DMS 273 (cell line): ENCODE measurements at regions not wholly inside any gene's neighbourhood (a gene's known extent, or its start where the extent isn't known, plus 50 kb on each side); places are given as distances from the start of the nearest gene placed in this dataset.
"Not testable (repeated sequence)": the region's sequence is repeated elsewhere in the genome, so short reads cannot be mapped to it uniquely, and the experiment has no call there.

ENCODE experiments used
- DNase-seq: peaks from one replicate; lab custom pipeline; 2025; ENCODE audit not compliant: unreplicated experiment; lab: John Stamatoyannopoulos, UW

DNA sequence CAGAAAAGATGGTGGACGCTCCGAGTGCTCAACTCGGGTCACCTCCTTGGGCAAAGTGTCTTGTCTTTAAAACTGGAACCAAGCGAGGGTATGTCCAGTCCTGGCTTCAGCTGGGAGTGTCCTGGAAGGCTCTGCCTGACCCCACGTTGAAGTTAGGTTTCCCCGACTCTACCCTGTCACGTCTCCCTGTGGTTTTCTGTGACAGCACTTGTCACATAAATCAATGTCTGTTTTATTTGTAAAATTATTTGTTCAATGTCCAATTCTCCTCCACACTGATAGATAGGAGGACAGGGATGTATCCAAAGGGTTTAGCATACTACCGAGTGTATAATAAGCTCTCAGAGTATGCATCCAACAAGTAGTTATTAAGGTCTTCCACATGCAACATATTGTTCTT lies 197.7 kb upstream of the IRF2BP2 start:
- not testable (repeated sequence) for DNase-seq

DNA sequence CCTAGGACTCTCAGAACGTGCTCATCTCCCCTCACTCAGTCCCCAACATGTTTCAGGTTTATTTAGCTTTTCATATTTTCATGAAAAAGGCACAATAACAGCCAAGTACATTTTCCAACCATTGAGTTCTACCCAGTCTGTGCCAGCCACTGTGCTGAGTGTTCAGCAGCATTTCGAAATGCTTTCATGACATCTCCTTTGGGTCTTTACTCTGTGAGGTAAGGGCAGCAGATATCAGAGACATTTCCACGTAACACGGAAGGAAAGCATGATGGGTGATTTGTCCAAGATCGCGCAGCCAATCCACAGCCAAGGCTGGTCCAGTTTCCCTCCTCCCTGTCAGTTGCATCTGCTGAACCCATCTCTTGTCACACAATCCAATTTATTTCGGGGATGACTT lies 192.6 kb upstream of the IRF2BP2 start:
- not testable (repeated sequence) for DNase-seq

- not testable (repeated sequence) for DNase-seq
Observed at GRCh38 chr1:234801636-234802035, 191.7 kb upstream of the IRF2BP2 start.

- DNase-seq = not testable (repeated sequence)
Observed at GRCh38 chr1:234801147-234801546, 191.2 kb upstream of the IRF2BP2 start.

DNA sequence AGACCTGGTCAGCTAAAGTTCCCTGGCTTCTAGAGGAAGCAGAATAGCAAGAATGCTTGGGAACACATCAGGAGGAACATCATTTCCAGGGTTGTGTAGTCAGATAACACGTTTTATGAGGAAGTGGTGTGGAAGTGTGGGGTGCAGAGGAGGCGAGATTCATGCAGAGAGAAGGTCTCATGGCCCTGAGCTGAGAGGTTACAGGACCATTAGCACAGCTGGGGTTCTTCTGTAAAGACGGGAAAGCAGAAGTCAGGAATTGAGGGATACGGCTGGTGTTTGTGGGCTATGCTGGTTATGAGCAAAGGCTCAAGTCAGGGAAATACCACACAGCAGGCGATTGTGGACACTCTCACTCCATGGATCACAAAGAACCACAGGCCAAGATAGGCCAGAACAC lies 190.6 kb upstream of the IRF2BP2 start:
- DNase-seq = not testable (repeated sequence)

DNA sequence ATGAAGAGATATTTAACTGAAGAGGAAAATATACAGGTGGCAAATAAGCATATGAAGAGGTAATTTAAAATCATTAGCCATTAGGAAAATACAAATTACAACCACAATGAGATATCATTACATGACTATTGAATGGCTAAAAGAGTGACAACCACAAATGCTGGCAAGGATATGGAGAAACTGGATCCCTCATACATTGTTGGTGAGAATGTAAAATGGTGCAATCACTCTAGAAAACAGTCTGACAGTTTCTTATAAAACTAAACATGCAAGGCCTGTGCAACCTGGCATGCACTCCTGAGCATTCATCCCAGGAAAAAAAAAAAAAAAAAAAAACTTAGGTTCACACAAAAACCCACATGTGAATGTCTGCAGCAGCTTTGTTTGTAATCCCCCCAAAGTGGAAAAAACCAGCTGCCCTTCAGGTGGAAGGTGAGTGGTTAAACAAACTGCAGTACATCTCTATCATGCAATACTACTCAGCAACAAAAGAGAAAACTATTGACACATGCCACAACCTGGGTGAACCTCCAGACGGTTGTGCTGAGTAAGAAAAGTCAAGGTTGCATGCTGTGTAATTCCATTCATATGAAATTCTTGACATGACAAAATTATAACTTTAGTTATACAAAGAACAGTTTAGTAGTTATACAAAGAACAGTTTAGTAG lies 189.2 kb upstream of the IRF2BP2 start:
- DNase-seq = not testable (repeated sequence)

DNA sequence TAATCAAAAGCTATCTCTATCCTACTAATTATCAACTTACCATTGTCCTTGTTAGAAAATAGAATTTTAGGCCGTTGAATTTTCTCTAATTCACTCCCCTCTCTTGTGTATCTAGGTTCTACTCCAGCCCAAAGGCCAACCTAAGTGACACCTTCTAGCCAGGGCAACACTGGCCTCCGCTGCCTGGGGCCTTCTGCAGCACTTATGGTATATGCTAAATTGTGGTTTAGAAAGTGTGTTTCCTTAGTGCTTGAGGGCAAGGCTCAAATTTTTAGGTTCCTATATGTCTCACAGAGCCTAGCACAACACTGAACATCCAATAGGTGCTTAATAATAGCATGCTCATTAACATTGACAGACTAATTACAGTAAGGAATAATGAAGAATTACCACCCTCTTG lies 187.2 kb upstream of the IRF2BP2 start:
- DNase-seq = not testable (repeated sequence)

GRCh38 chr1:234796438-234796792 lies 186.4 kb upstream of the IRF2BP2 start:
- DNase-seq = not testable (repeated sequence)

DNA sequence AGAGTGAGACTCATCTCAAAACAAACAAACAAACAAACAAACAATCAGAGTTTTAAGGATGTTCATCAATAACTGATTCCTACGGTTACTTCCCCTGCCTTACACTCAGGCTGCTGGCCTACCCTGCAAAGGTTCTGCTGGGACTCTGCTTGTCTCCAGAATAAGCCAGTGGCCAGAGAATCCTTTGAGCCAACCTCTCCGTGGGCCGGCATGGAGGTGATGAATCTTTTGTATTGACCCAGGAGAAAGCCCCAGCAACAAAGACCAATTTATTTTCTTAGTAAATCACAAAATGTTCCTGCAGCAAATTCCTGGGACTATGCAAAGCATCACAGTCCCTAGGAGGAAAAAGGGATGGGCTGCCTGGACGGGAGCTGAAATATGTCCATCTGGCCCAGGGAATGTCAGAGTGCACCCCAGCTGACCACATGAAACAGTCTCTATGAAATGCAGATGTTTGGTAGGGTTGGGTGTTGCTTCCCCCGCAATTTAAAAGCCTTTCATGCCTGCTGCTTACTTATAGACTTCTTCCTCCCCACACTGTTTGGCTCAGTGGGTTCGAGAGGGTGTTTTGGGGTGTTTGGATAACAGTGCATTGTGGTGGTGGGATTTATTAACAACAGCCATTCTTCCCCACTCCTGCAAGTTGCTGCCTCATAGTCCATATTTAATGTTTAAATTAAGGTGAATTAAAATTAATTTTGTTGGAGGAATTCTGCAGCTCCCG lies 185.9 kb upstream of the IRF2BP2 start:
- DNase-seq = not testable (repeated sequence)

DNA sequence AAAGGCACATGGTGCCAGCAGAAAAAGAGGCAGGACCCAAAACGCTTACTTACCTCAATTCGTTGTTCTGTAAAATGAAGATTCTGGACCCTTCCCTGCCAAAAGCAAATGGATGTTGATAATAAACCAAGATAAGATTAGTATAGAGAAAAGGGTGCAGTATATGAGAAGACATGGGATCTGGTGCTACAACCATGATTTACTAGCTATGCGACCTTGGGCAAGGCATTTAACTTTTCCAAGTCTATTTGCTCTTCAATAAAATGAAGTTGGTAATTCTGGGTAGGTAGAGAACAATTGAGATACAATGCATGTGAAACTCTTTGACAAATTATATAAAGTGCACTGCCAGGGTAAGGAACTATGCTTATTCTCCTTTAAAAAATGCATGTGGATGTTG lies 185.0 kb upstream of the IRF2BP2 start:
- not testable (repeated sequence) for DNase-seq

DNA sequence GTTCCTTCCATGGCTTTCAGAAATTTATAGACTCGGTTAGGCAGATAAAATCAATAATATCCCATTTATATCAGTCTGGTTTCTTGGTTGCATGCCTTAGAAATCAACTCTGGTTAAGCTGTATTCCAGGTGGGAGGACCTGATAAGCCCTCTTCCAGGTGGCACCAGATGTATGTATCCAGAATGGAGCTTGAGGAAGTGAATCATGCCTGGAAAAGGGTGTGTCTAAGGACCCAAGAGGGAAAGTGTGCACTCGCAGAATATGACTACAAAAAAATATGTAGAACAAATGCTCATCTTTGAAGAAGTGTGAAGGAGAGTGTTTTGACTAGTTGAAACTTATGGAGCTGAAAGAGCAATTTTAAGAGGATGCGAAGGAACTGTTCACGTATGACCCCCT lies 184.5 kb upstream of the IRF2BP2 start:
- DNase-seq = not testable (repeated sequence)

GRCh38 chr1:234793924-234794323 lies 183.9 kb upstream of the IRF2BP2 start:
- not testable (repeated sequence) for DNase-seq

GRCh38 chr1:234792221-234792864 lies 182.4 kb upstream of the IRF2BP2 start:
- not testable (repeated sequence) for DNase-seq

- not testable (repeated sequence) for DNase-seq
Observed at GRCh38 chr1:234791615-234792014, 181.6 kb upstream of the IRF2BP2 start.

GRCh38 chr1:234790333-234790732 lies 180.4 kb upstream of the IRF2BP2 start:
- not testable (repeated sequence) for DNase-seq

GRCh38 chr1:234787011-234787584 lies 177.1 kb upstream of the IRF2BP2 start:
- not testable (repeated sequence) for DNase-seq

- DNase-seq = not testable (repeated sequence)
Observed at GRCh38 chr1:234785922-234786321, 175.9 kb upstream of the IRF2BP2 start.

DNA sequence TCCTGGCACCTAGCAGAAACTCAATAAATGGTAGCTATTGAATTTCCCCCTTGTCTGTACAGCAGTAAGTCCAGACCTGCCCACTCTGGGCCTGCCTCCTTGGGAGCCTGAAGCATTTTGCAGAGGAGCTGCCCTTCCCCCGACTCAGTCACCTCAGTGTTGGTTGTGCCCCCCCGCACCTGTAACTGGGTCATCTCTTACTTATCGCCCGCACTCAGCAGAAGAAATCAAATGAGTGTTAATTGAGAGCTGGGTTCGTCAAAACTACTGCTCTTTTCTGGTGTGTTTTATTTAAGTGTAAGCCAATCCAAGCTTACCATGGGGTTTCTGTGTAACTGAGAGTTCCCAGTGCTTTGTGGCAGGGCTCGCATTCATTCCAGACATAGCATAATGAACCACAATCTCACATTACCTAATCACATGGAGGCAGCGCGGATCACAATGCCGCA lies 175.5 kb upstream of the IRF2BP2 start:
- DNase-seq = not testable (repeated sequence)

GRCh38 chr1:234784108-234784507 lies 174.1 kb upstream of the IRF2BP2 start:
- DNase-seq = not testable (repeated sequence)

- no peak for DNase-seq
Observed at GRCh38 chr1:234782791-234783190, 172.8 kb upstream of the IRF2BP2 start.

- DNase-seq = no peak
Observed at GRCh38 chr1:234782105-234782751, 172.2 kb upstream of the IRF2BP2 start.
